Activated CD8-positive, alpha-beta memory T cell treated with anti-CD3 and anti-CD28 coated beads for 1 hour (primary cell): ENCODE measurements at regions not wholly inside any gene's neighbourhood (a gene's known extent, or its start where the extent isn't known, plus 50 kb on each side); places are given as distances from the start of the nearest gene placed in this dataset.
A peak's percentile ranks its signal among the peaks of the same experiment; 100 is the strongest.

Experiments used
- DNase-seq, 2 donors: peaks; one replicate each; pipeline ENCODE4 v3.0.0-alpha.2; 2020; ENCODE audit warnings: low read depth in 1 of 2; ENCODE audit errors: extremely low read depth in 1 of 2

GRCh38 chr13:74004109-74004508 is 130.1 kb downstream of the KLF12 start:
- no peak for DNase-seq

GRCh38 chr13:74003374-74003773 is 130.8 kb downstream of the KLF12 start:
- DNase-seq, result no peak

- no peak for DNase-seq
These were observed 133.3 kb downstream of the KLF12 start for GRCh38 chr13:74000876-74001275.

- no peak for DNase-seq
These were observed 135.6 kb downstream of the KLF12 start for GRCh38 chr13:73998631-73999030.

GRCh38 chr13:73997964-73998363 is 136.2 kb downstream of the KLF12 start:
- no peak for DNase-seq

GRCh38 chr13:73996569-73996968 is 137.6 kb downstream of the KLF12 start:
- DNase-seq, result no peak

- no peak for DNase-seq
These were observed 138.5 kb downstream of the KLF12 start for GRCh38 chr13:73995736-73996135.

- DNase-seq, result no peak
These were observed 140.5 kb downstream of the KLF12 start for GRCh38 chr13:73993661-73994060.

GRCh38 chr13:73991884-73992283 is 142.3 kb downstream of the KLF12 start:
- no peak for DNase-seq

- no peak for DNase-seq
These were observed 142.8 kb downstream of the KLF12 start for GRCh38 chr13:73991384-73991783.

- no peak for DNase-seq
These were observed 144.9 kb downstream of the KLF12 start for GRCh38 chr13:73989244-73989843.

GRCh38 chr13:73988461-73988860 is 145.7 kb downstream of the KLF12 start:
- no peak for DNase-seq

- no peak for DNase-seq
These were observed 146.6 kb downstream of the KLF12 start for GRCh38 chr13:73987618-73988017.

GRCh38 chr13:73985783-73986182 is 148.4 kb downstream of the KLF12 start:
- DNase-seq, result no peak

GRCh38 chr13:73984949-73985691 is 149.1 kb downstream of the KLF12 start:
- DNase-seq, result peak; percentile 30 to 71

GRCh38 chr13:73984201-73984600 is 150.0 kb downstream of the KLF12 start:
- no peak for DNase-seq

- no peak for DNase-seq
These were observed 151.1 kb downstream of the KLF12 start for GRCh38 chr13:73983109-73983508.

GRCh38 chr13:73981595-73981994 is 152.6 kb downstream of the KLF12 start:
- DNase-seq, result no peak

- no peak for DNase-seq
These were observed 158.4 kb downstream of the KLF12 start for GRCh38 chr13:73975767-73976166.

GRCh38 chr13:73974051-73974450 is 160.2 kb downstream of the KLF12 start:
- no peak for DNase-seq

- DNase-seq, result no peak
These were observed 161.0 kb downstream of the KLF12 start for GRCh38 chr13:73973156-73973555.

- DNase-seq, result no peak
These were observed 161.7 kb downstream of the KLF12 start for GRCh38 chr13:73972545-73972944.

GRCh38 chr13:73971481-73971880 is 162.7 kb downstream of the KLF12 start:
- DNase-seq, result no peak
